ENCODE measurements at regions not wholly inside any gene's neighbourhood (a gene's known extent, or its start where the extent isn't known, plus 50 kb on each side); places are given as distances from the start of the nearest gene placed in this dataset.

GRCh38 chr5:91638010-91638409 lies 254.9 kb upstream of the ARRDC3 start:
- no peaks in the 10 kb centered on the region for H3K79me2 ChIP-seq (ENCODE audit: control insufficient read depth, insufficient read depth, low read length)
- CTCF ChIA-PET = interaction anchor here (1.1 kb wide), 1 partner anchor 139 kb away, joined by 5 read pairs; no protein-coding TSS in a partner anchor
- H3K36me3 ChIP-seq (ENCODE audit: control insufficient read depth in 2 of 2, insufficient read depth in 2 of 2, low read length in 1 of 2) = no peaks in the 10 kb centered on the region
- BruUV-seq (replicated peaks) = no TSS peak
- in situ Hi-C loops (cut with MboI) = no loop called here
- no peak overlapping the region for H3K27ac ChIP-seq (ENCODE audit: control insufficient read depth, insufficient read depth)
- no peak overlapping the region for H3K4me3 ChIP-seq
- no peaks in the 10 kb centered on the region for H3K9me3 ChIP-seq (replicated peaks; ENCODE audit: control insufficient read depth, insufficient read depth, low read length)
- POLR2A ChIA-PET = no interaction called here
- ATAC-seq = no peak
- FAIRE-seq = no peak
- H3K27me3 ChIP-seq (replicated peaks in 1 of 2; ENCODE audit: control insufficient read depth in 2 of 2, insufficient read depth in 2 of 2, low read length in 1 of 2) = no peaks in the 10 kb centered on the region
- RAD21 ChIA-PET (ENCODE audit: unreplicated experiment) = no interaction called here
- no peak overlapping the region for H3K9ac ChIP-seq (ENCODE audit: control insufficient read depth, insufficient read depth, low read length)
- H2AFZ ChIP-seq (ENCODE audit: control insufficient read depth, low read depth, low read length) = no peak overlapping the region
- H4K20me1 ChIP-seq (ENCODE audit: control insufficient read depth, insufficient read depth) = no peaks in the 10 kb centered on the region
- no peak for DNase-seq (ENCODE audit: low read depth, low spot score)
- SMC1A ChIA-PET (ENCODE audit: uncharacterized antibody, unreplicated experiment) = no interaction called here
- TF ChIP-seq ZBTB33 (IDR thresholded peaks at IDR 0.05) (no peak), CBFB (IDR thresholded peaks at IDR 0.05; ENCODE audit: low read depth) (no peak), MYC (IDR thresholded peaks at IDR 0.05; ENCODE audit: insufficient read depth, insufficient read length, insufficient replicate concordance, low read length, severe bottlenecking) (no peak), ASH2L (IDR thresholded peaks at IDR 0.05; ENCODE audit: borderline replicate concordance, low read depth) (no peak)
- no peak overlapping the region for H3K4me2 ChIP-seq (ENCODE audit: control insufficient read depth, insufficient read depth)
- no peaks in the 10 kb centered on the region for H3K4me1 ChIP-seq (ENCODE audit: control insufficient read depth, insufficient read depth, low read length)
- intact Hi-C loops (cut with micrococcal nuclease; ENCODE audit: unreplicated experiment) = no loop called here
- 55% methylated on average over 1 of the region's 1 CpG for WGBS (ENCODE audit: insufficient coverage, insufficient replicate concordance, low lambda C conversion rate, missing lambda C conversion rate)

GRCh38 chr5:91635950-91636734 lies 253.0 kb upstream of the ARRDC3 start:
- intact Hi-C loops (cut with micrococcal nuclease; ENCODE audit: unreplicated experiment) (no loop called here), in situ Hi-C loops (cut with MboI) (no loop called here)
- no peak for TF ChIP-seq NFXL1 (IDR thresholded peaks at IDR 0.05; ENCODE audit: borderline replicate concordance)
- peak in 1 of 3 experiments; percentile 10; a peak in 1 of 6 replicates for TF ChIP-seq CTCF (IDR thresholded peaks at IDR 0.05 in 2 of 3, conservative IDR thresholded peaks at IDR 0.05 in 1 of 3; ENCODE audit: control insufficient read depth in 2 of 3, extremely low read depth in 1 of 3, insufficient read depth in 1 of 3, low read depth in 3 of 3, low read length in 3 of 3)
- FAIRE-seq (no peak), ATAC-seq (no peak), DNase-seq (ENCODE audit: low read depth, low spot score) (no peak)
- no peaks in the 10 kb centered on the region for H3K9me3 ChIP-seq (replicated peaks; ENCODE audit: control insufficient read depth, insufficient read depth, low read length)
- WGBS (ENCODE audit: insufficient coverage, insufficient replicate concordance, low lambda C conversion rate, missing lambda C conversion rate) = 41% methylated on average over 4 of the region's 4 CpGs
- H3K27ac ChIP-seq (ENCODE audit: control insufficient read depth, insufficient read depth) = no peak overlapping the region
- no peak overlapping the region for H3K4me2 ChIP-seq (ENCODE audit: control insufficient read depth, insufficient read depth)
- no peak overlapping the region for H3K9ac ChIP-seq (ENCODE audit: control insufficient read depth, insufficient read depth, low read length)
- H3K36me3 ChIP-seq (ENCODE audit: control insufficient read depth in 2 of 2, insufficient read depth in 2 of 2, low read length in 1 of 2) = no peaks in the 10 kb centered on the region
- H3K4me3 ChIP-seq = no peak overlapping the region
- H3K79me2 ChIP-seq (ENCODE audit: control insufficient read depth, insufficient read depth, low read length) = no peaks in the 10 kb centered on the region
- POLR2A ChIA-PET = no interaction called here
- no peaks in the 10 kb centered on the region for H3K4me1 ChIP-seq (ENCODE audit: control insufficient read depth, insufficient read depth, low read length)
- RAD21 ChIA-PET (ENCODE audit: unreplicated experiment) = no interaction called here
- CTCF ChIA-PET = interaction anchor here (0.7 kb wide), 1 partner anchor 98 kb away, joined by 3 read pairs; no protein-coding TSS in a partner anchor
- BruUV-seq (replicated peaks) = no TSS peak
- SMC1A ChIA-PET (ENCODE audit: uncharacterized antibody, unreplicated experiment) = no interaction called here
- no peaks in the 10 kb centered on the region for H4K20me1 ChIP-seq (ENCODE audit: control insufficient read depth, insufficient read depth)
- no peaks in the 10 kb centered on the region for H3K27me3 ChIP-seq (replicated peaks in 1 of 2; ENCODE audit: control insufficient read depth in 2 of 2, insufficient read depth in 2 of 2, low read length in 1 of 2)
- no peak overlapping the region for H2AFZ ChIP-seq (ENCODE audit: control insufficient read depth, low read depth, low read length)

All from GM12878 (cell line).